Mononuclear cell (primary cell): ENCODE measurements at regions not wholly inside any gene's neighbourhood (a gene's known extent, or its start where the extent isn't known, plus 50 kb on each side); places are given as distances from the start of the nearest gene placed in this dataset.
A peak's percentile ranks its signal among the peaks of the same experiment; 100 is the strongest.

Experiments
- H3K27me3 ChIP-seq: 2 replicates; pipeline ENCODE4 v1.6.0; 2011; ENCODE audit warnings: low read length, control low read depth; ENCODE audit not compliant: insufficient read depth
- H3K4me1 ChIP-seq: 2 replicates; pipeline ENCODE4 v1.5.1; 2011; ENCODE audit warnings: mild to moderate bottlenecking, low read length, control low read depth; ENCODE audit not compliant: insufficient read depth
- H3K4me3 ChIP-seq: 2 replicates; pipeline ENCODE4 v1.5.1; 2011; ENCODE audit warnings: mild to moderate bottlenecking, low read length, moderate library complexity
- H3K9me3 ChIP-seq: 2 replicates; pipeline ENCODE4 v1.5.1; 2011; ENCODE audit warnings: low read depth, mild to moderate bottlenecking, control low read depth, low read length

- Histone ChIP-seq H3K4me1 (peaks cover 45% of the 10 kb centered on the region), H3K4me3 (no peak overlapping the region), H3K27me3 (no peaks in the 10 kb centered on the region), H3K9me3 (no peaks in the 10 kb centered on the region)
Measured at GRCh38 chr6:156699017-156699421, 78.2 kb upstream of the ARID1B start.

- Histone ChIP-seq H3K9me3 (no peaks in the 10 kb centered on the region), H3K4me1 (peaks cover 39% of the 10 kb centered on the region), H3K27me3 (no peaks in the 10 kb centered on the region), H3K4me3 (no peak overlapping the region)
Measured at GRCh38 chr6:156698239-156699016, 78.8 kb upstream of the ARID1B start.

DNA sequence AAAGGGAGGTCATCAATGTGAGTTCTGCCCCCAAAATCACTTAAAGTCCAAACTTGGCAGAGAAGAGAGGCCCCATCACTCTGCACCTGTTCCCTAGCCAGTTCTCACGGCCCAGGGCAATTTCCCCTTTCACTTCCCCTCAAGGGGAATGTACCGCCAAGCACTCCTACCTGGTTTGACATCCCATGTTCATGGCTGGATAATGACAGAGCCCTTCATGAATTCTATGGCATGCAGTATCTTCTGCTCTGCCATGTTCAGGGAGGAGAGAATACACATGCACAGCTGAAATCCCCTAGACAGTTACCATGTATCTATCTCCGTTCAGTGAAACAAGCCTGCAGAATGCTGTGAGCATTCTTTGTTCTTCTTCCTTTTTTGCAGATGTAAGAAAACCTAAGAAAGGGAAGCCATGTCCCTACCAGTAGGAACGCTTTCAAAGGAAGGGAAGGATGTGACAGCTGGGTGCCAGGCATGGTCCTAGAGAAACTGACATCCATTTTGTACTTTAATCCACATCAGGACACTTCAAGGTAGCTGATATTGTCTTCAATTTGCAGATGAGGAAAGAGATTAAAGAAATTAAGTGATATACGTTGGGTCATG lies 79.8 kb upstream of the ARID1B start:
- H3K4me3 ChIP-seq: no peak overlapping the region

DNA sequence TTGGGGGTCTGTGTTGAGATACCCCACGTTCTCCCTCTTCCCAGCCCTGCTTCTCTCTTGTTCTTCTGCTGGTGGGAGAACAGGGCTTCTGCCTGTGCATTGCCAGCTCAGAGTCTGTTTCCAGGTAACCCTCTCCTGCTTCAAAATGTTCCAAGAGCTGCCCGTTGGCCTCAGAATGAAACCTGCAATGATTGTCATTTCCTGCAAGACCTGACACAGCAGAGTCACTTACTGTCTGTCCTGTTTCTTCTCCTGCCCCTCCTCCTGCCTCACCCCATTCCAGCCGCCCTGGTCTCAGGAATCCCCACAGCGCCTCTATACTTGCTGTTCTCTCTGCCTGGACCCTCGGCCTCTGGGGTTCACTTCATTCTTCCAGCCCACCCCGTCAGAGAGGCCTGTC lies 81.4 kb upstream of the ARID1B start:
- Histone ChIP-seq H3K27me3 (no peaks in the 10 kb centered on the region), H3K9me3 (no peaks in the 10 kb centered on the region), H3K4me3 (no peak overlapping the region), H3K4me1 (peaks cover 42% of the 10 kb centered on the region)

More for the DNA sequence above, 79.8 kb upstream of the ARID1B start:
- H3K27me3 ChIP-seq: no peaks in the 10 kb centered on the region
- H3K4me1 ChIP-seq: peaks cover 37% of the 10 kb centered on the region
- no peaks in the 10 kb centered on the region for H3K9me3 ChIP-seq

GRCh38 chr6:156694679-156695078 lies 82.5 kb upstream of the ARID1B start:
- peaks cover 48% of the 10 kb centered on the region for H3K4me1 ChIP-seq
- no peak overlapping the region for H3K4me3 ChIP-seq
- H3K27me3 ChIP-seq: no peaks in the 10 kb centered on the region
- H3K9me3 ChIP-seq: no peaks in the 10 kb centered on the region

DNA sequence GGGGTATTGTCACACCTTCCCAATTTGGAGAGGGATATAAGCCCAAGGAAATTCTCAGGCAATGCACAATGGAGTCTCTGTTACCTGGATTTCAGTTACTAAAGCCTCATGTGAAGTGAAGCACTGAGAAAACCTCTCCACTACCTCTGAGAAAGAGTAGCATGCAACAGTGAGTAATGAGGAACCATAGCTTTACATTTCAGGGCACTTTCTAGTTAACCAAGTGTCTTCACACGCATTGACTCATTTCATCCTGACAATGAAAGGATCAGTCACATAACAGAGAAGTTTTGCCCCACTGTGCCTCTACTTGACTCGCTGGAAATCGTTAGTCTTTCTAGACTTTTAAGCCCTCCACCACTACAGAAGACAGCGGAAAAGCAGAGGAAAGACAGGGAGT lies 86.2 kb upstream of the ARID1B start:
- H3K4me3 ChIP-seq: no peak overlapping the region
- no peaks in the 10 kb centered on the region for H3K27me3 ChIP-seq
- peaks cover 36% of the 10 kb centered on the region for H3K4me1 ChIP-seq
- no peaks in the 10 kb centered on the region for H3K9me3 ChIP-seq

- Histone ChIP-seq H3K27me3 (no peaks in the 10 kb centered on the region), H3K4me3 (no peak overlapping the region), H3K4me1 (peaks cover 39% of the 10 kb centered on the region), H3K9me3 (no peaks in the 10 kb centered on the region)
Measured at GRCh38 chr6:156689656-156690055, 87.5 kb upstream of the ARID1B start.

GRCh38 chr6:156688620-156688971 lies 88.6 kb upstream of the ARID1B start:
- Histone ChIP-seq H3K9me3 (no peaks in the 10 kb centered on the region), H3K4me1 (peaks cover 39% of the 10 kb centered on the region), H3K27me3 (no peaks in the 10 kb centered on the region), H3K4me3 (no peak overlapping the region)

DNA sequence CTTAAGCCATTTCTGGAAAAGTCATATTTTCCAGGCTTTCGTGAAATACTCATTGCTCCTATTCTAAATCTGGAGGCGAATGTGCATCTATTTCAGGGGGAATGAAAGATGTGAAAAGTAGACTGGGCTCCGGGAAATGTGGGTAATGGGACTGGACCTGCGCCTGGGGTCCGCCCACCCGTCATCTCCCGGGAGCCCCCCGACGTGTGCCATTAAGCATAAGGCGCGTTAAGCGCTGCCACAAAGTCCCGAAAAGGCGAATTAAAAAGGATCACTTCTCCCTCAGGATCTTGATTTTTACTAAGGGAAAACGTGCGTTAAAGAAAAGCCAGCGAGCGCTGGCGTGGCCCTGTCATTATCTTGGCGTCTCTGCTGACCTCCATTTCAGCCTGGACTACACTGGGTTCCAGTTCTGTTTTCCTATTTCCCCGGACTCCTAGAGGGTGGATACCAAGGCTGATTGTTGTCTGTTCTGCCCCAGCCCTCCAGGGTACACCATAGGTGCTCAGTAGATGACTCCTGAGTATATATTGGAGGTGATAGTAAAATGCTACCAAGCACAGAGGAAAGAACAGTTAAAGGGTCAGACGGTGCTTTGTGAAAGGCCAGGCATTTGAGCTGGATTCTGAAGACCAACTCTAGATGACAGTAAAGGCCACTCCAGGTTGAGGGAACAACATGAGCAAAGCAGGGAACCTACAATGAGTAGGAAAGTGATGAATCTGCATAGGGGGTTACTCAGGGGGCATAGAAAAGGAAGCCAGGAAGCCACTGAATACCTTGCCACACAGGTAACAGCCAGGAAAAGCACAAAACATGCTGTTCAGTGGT lies 89.2 kb upstream of the ARID1B start:
- H3K4me1 ChIP-seq: peaks cover 39% of the 10 kb centered on the region
- no peaks in the 10 kb centered on the region for H3K9me3 ChIP-seq
- peak overlapping the region; percentile 57 for H3K4me3 ChIP-seq
- no peaks in the 10 kb centered on the region for H3K27me3 ChIP-seq

DNA sequence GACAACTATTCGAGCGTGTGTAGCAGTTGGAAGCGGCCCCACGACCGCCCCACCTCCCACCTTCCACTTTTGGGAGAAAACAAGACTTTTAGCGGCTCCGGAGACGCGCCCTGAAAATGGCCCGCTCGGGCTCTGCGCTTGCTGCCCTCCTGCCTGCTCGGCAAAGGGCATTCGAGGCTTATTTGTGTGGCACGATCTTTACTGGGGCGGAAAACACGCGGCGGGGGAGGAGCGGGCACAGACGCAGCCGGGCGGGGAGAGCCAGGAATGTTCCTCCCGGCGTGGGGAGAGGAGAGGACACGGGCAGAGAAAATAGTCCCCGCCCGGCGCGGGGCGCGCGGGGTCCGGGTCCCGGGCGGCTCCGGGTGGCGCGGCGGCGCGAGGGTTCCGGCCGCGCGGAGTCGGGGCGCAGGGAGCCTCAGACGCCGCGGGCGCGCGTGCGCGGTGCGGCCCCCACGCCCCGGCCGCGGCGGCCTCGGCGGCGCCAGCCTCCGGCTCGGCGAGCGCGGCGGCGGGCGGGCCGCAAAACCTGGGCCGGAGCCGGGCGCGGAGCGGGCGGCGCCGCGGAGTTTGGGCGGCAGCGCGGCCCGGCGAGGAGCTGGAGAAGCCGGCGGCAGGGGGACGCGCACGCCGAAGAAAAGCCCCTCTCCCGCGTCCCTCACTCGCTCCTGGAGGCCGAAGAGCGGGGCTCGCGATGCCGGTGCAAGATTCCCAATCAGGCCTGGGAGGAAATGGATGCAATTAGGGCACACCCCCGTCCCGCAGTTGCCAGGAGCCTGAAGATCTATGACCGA lies 90.0 kb upstream of the ARID1B start:
- H3K4me1 ChIP-seq: peaks cover 39% of the 10 kb centered on the region
- peak overlapping the region; percentile 79 for H3K4me3 ChIP-seq
- H3K27me3 ChIP-seq: no peaks in the 10 kb centered on the region
- no peaks in the 10 kb centered on the region for H3K9me3 ChIP-seq

- Histone ChIP-seq H3K27me3 (no peaks in the 10 kb centered on the region), H3K4me1 (peaks cover 38% of the 10 kb centered on the region), H3K4me3 (peak overlapping the region; percentile 79), H3K9me3 (no peaks in the 10 kb centered on the region)
Measured at GRCh38 chr6:156686301-156686994, 90.7 kb upstream of the ARID1B start.

DNA sequence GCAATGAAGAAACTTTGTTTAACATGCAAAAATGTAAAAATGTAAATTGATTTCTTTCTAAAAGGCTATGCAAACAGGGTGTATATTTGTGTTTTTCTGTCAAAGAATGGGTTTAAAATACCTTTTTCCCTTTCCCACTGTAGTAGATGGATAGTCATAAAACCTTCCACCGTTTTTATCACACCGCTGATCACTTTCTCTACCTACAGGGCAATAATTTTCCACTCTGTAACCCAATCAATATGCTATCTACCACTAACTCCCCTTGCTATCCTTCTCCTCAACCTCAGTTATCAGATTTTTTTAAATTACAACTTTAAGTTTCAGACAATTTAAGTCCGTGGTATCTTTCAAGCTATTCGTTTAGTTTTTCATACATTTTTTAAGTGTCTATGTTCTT lies 91.4 kb upstream of the ARID1B start:
- Histone ChIP-seq H3K9me3 (no peaks in the 10 kb centered on the region), H3K4me1 (peaks cover 34% of the 10 kb centered on the region), H3K27me3 (no peaks in the 10 kb centered on the region), H3K4me3 (no peak overlapping the region)

- no peak overlapping the region for H3K4me3 ChIP-seq
- H3K9me3 ChIP-seq: no peaks in the 10 kb centered on the region
- no peaks in the 10 kb centered on the region for H3K27me3 ChIP-seq
- peaks cover 20% of the 10 kb centered on the region for H3K4me1 ChIP-seq
Measured at GRCh38 chr6:156683821-156684220, 93.4 kb upstream of the ARID1B start.

DNA sequence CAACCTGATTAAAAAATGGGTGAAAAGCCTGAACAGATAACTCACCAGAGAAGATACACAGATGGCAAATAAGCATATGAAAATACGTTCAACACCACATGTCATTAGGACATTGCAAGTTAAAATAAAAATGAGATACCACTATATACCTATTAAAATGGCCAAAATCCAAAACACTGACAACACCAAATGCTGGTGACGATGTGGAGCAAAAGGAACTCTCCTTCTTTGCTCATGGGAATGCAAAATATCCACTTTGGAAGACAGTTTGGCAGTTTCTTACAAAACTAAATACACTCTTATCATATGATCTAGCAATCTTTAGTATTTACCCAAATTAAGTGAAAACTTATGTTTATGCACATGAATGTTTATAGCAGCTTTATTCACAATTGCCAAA lies 100.5 kb upstream of the ARID1B start:
- Histone ChIP-seq H3K9me3 (peaks cover 14% of the 10 kb centered on the region), H3K4me3 (no peak overlapping the region), H3K4me1 (no peaks in the 10 kb centered on the region), H3K27me3 (no peaks in the 10 kb centered on the region)
